Osteoblast (primary cell): ENCODE measurements at regions not wholly inside any gene's neighbourhood (a gene's known extent, or its start where the extent isn't known, plus 50 kb on each side); places are given as distances from the start of the nearest gene placed in this dataset.
"Not testable (repeated sequence)": the region's sequence is repeated elsewhere in the genome, so short reads cannot be mapped to it uniquely, and the experiment has no call there.

Experiments
- DNase-seq: peaks from one replicate; pipeline ENCODE4 v3.0.0; 2011; ENCODE audit warnings: low spot score, mixed read lengths; ENCODE audit not compliant: insufficient read length; ENCODE audit errors: missing footprints
- H2AFZ ChIP-seq: 2 replicates; pipeline ENCODE4 v1.6.0; 2011; ENCODE audit warnings: mild to moderate bottlenecking, low read length
- H3K27ac ChIP-seq: 2 replicates; pipeline ENCODE4 v1.5.1; 2011; ENCODE audit warnings: mild to moderate bottlenecking, low read depth, low read length, moderate library complexity
- H3K27me3 ChIP-seq: 2 replicates; pipeline ENCODE4 v1.6.0; 2012; ENCODE audit warnings: mild to moderate bottlenecking, control low read depth, inconsistent platforms, low read length, moderate library complexity; ENCODE audit not compliant: insufficient read depth
- H3K36me3 ChIP-seq: 2 replicates; pipeline ENCODE4 v1.5.1; 2011; ENCODE audit warnings: mild to moderate bottlenecking, low read length, control low read depth, moderate library complexity; ENCODE audit not compliant: insufficient read depth
- H3K4me1 ChIP-seq: 2 replicates; pipeline ENCODE4 v1.5.1; 2011; ENCODE audit warnings: mild to moderate bottlenecking, low read length, control low read depth, moderate library complexity; ENCODE audit not compliant: insufficient read depth
- H3K4me2 ChIP-seq: 2 replicates; pipeline ENCODE4 v1.6.0; 2011; ENCODE audit warnings: mild to moderate bottlenecking, low read length; ENCODE audit not compliant: insufficient read depth
- H3K4me3 ChIP-seq: fragments of 200-600 bp; sonication (generic); 3 replicates; pipeline ENCODE4 v1.5.1; 2012; ENCODE audit warnings: mild to moderate bottlenecking, low read length, inconsistent platforms; ENCODE audit not compliant: insufficient read depth
- H3K79me2 ChIP-seq: 2 replicates; pipeline ENCODE4 v1.6.0; 2012; ENCODE audit warnings: mild to moderate bottlenecking, low read length, control low read depth, inconsistent platforms; ENCODE audit not compliant: insufficient read depth
- H3K9me3 ChIP-seq: 2 replicates; pipeline ENCODE4 v1.5.1; 2011; ENCODE audit warnings: low read depth, low read length, control low read depth
- H4K20me1 ChIP-seq: 2 replicates; pipeline ENCODE4 v1.6.0; 2012; ENCODE audit warnings: mild to moderate bottlenecking, low read length, control low read depth; ENCODE audit not compliant: insufficient read depth
- TF ChIP-seq, protein P1 (sequence below): IDR thresholded peaks from 2 replicates; pipeline ENCODE4 v1.5.1; 2011; ENCODE audit warnings: mild to moderate bottlenecking, low read depth, low read length, moderate library complexity; ENCODE audit errors: extremely low read depth

DNA sequence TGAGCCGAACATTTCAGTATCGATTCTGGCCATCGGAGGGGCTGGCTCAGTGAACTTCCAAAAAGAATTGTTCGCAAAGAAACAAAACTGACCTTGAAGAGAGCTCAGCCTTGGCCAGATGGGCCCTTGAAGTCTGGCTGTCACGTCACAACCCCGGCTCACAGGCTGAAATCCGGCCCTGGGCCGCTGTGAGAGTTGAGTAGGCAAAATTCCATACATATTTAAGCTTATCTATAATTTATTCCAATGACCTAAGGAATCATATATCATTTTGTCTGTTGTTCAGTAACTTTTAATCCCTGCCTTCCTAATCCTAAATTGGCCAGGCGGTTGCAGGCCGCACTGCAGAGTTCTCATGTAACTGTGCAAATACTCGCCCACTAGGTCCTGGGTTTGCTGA is 174.8 kb downstream of the LAT start:
- not testable (repeated sequence) for H3K27ac ChIP-seq, H3K4me2 ChIP-seq, H3K4me1 ChIP-seq, H3K4me3 ChIP-seq, H2AFZ ChIP-seq, DNase-seq, H3K79me2 ChIP-seq, H3K27me3 ChIP-seq, H3K36me3 ChIP-seq, H4K20me1 ChIP-seq, H3K9me3 ChIP-seq

DNA sequence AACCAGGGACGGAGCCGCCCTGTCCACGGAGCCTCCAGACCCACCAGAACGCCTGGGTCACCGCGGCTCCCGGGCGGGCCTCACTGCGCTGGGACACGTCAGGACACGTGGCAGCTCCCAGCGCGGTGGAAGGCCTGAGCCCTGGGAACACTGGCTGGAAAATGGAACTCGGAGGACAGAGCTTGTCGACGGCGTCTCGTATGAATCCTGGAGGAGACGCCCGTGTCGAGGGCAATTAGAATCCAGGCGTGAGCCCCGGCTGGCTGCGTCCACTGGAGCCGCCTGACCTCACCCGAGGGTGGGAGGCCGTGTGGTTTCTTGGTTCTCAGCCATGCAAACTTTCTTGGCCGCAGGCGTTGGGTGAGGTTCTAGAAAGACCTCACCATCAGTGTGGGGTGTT is 173.9 kb downstream of the LAT start:
- no peak overlapping the region for H3K27ac ChIP-seq
- no peaks in the 10 kb centered on the region for H3K27me3 ChIP-seq
- DNase-seq, result no peak
- no peaks in the 10 kb centered on the region for H4K20me1 ChIP-seq
- H3K4me3 ChIP-seq, result no peak overlapping the region
- H3K36me3 ChIP-seq, result no peaks in the 10 kb centered on the region
- H3K4me2 ChIP-seq, result no peak overlapping the region
- H3K9me3 ChIP-seq, result no peaks in the 10 kb centered on the region
- no peak overlapping the region for H2AFZ ChIP-seq
- no peaks in the 10 kb centered on the region for H3K79me2 ChIP-seq
- peaks cover 9% of the 10 kb centered on the region for H3K4me1 ChIP-seq
- TF ChIP-seq, protein P1, sequence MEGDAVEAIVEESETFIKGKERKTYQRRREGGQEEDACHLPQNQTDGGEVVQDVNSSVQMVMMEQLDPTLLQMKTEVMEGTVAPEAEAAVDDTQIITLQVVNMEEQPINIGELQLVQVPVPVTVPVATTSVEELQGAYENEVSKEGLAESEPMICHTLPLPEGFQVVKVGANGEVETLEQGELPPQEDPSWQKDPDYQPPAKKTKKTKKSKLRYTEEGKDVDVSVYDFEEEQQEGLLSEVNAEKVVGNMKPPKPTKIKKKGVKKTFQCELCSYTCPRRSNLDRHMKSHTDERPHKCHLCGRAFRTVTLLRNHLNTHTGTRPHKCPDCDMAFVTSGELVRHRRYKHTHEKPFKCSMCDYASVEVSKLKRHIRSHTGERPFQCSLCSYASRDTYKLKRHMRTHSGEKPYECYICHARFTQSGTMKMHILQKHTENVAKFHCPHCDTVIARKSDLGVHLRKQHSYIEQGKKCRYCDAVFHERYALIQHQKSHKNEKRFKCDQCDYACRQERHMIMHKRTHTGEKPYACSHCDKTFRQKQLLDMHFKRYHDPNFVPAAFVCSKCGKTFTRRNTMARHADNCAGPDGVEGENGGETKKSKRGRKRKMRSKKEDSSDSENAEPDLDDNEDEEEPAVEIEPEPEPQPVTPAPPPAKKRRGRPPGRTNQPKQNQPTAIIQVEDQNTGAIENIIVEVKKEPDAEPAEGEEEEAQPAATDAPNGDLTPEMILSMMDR, result no peak

DNA sequence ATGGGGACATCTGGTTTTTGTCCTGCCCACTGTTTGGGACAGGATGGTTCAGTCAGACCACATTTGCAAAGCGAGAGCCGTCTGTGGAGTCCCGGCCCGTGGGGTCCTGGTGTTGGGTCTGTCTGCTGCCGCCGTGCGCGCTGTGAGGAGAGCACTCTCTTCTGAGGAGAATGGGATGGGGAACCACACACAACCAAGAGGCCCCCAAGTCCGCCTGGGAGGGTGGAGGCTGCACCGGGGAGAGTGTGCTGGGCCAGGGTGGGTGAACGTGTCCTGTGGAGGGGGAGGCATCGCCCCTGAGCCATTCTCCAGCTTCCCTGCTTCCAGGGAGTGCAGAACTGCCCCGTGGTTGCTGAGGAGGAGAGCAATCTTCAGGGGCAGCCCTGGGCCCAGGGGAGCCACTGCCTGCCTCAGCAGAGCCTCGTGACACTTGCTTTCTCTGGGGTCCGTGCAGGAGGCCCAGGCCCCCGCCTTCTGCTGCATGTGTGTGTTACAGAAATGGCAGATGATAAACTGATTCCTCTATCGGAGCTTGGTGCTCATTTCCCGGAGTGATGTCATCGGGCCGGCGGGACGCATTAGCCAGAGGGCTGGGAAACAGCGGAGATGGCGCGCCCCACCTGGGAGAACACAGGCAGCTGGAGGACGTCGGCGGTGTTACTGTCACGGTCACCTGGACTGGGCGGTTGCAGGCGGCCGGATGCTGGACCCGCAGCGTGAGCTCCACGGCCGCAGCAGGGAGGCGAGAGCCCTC is 173.4 kb downstream of the LAT start:
- H3K9me3 ChIP-seq, H3K4me1 ChIP-seq, H3K4me3 ChIP-seq, H3K4me2 ChIP-seq, H4K20me1 ChIP-seq, H3K79me2 ChIP-seq, H3K27me3 ChIP-seq, H2AFZ ChIP-seq, DNase-seq, H3K36me3 ChIP-seq, H3K27ac ChIP-seq: not testable (repeated sequence)

DNA sequence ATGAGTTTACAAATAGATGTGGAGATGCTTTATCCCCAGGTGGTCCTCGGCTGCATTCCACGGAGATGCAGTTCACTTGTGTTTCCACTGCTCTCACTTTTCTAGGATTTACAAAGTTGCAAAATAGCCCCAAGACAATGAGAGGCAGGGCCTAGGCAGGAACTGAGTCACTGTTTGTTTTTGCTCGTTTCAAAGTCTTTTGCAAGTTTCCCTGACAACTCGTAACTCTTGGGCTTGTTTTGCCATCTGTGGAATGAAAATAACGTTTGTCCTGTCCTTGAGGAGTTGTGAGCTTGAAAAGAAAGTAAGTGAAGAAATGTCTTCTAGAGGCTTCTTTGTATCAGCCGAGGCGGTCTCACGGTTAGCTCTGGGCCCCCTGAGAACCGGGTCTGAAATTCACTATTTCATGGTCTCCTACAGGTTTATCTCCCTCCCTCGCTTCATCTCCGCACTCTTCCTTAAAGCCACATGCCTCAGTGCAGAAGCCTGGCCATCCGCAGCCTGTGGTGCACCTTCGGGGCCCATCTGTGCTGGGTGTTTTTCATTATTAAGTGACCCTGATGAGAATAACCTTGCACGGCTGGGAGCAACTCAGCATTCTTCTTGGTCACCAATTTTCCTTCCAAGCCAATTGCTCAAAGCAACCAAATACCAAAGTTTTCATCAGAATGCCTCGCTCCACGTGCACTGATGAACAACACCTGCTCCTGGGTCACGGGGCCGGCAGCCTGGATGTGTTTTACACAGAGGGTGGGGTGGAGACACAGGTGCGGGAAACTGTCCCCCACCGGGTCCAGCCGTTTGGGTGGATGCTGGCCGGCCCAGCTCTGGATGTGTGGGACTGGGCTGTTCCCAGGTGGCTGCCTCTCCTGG is 172.4 kb downstream of the LAT start:
- H3K27me3 ChIP-seq, H4K20me1 ChIP-seq, H3K36me3 ChIP-seq, H3K4me1 ChIP-seq, H3K79me2 ChIP-seq, H3K9me3 ChIP-seq: not testable (repeated sequence)
- peak overlapping the region; percentile 56 for H2AFZ ChIP-seq
- peak overlapping the region; percentile 37 for H3K4me3 ChIP-seq
- peak overlapping the region; percentile 94 for H3K27ac ChIP-seq
- H3K4me2 ChIP-seq, result peak overlapping the region; percentile 77
- peak; percentile 96 for DNase-seq

DNA sequence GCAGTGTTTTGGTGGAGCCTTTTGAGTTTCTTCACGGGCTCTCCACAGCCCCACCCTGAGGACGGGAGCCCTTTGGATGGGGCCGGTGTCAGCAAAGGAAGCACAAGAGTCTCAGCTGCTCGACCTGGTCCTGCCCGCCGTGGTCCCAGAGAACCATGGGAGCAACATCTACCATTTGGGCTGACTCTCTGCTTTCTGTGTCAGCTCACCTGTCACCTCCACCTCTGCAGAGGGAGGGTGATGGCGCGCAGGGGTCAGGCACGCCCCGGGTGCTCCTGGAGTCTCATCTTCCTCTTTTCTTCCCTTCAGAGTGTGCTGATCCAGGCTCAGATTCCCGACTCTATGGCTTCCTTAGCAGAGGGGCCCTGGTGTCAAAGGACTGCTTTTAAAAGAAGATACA is 171.7 kb downstream of the LAT start:
- peaks cover 9% of the 10 kb centered on the region for H3K4me1 ChIP-seq
- H3K27me3 ChIP-seq, result no peaks in the 10 kb centered on the region
- no peaks in the 10 kb centered on the region for H3K9me3 ChIP-seq
- H3K36me3 ChIP-seq, result no peaks in the 10 kb centered on the region
- H3K79me2 ChIP-seq, result no peaks in the 10 kb centered on the region
- TF ChIP-seq, protein P1, result no peak
- no peak overlapping the region for H2AFZ ChIP-seq
- peak overlapping the region; percentile 77 for H3K4me2 ChIP-seq
- no peaks in the 10 kb centered on the region for H4K20me1 ChIP-seq
- H3K27ac ChIP-seq, result peak overlapping the region; percentile 94
- DNase-seq, result peak; percentile 75
- no peak overlapping the region for H3K4me3 ChIP-seq

DNA sequence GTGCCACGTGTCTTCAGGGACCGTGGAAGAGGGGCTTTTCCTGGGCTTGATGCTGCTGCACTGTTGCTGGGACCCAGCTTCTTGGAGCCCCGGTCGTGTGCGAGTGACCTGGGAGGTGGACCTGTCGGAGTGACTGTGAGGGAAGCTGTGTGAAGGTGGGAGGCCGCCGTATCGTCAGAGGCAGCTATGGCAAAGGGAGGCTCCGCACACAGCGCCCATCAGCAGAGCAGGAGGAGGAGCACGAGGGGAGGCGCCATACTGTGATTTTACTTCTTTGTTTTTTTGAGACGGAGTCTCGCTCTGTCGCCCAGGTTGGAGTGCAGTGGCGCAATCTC is 171.0 kb downstream of the LAT start:
- not testable (repeated sequence) for H3K4me3 ChIP-seq, DNase-seq, H4K20me1 ChIP-seq, H3K4me2 ChIP-seq, H3K9me3 ChIP-seq, H3K27me3 ChIP-seq, H3K36me3 ChIP-seq, H3K27ac ChIP-seq, H3K79me2 ChIP-seq, H3K4me1 ChIP-seq, H2AFZ ChIP-seq

DNA sequence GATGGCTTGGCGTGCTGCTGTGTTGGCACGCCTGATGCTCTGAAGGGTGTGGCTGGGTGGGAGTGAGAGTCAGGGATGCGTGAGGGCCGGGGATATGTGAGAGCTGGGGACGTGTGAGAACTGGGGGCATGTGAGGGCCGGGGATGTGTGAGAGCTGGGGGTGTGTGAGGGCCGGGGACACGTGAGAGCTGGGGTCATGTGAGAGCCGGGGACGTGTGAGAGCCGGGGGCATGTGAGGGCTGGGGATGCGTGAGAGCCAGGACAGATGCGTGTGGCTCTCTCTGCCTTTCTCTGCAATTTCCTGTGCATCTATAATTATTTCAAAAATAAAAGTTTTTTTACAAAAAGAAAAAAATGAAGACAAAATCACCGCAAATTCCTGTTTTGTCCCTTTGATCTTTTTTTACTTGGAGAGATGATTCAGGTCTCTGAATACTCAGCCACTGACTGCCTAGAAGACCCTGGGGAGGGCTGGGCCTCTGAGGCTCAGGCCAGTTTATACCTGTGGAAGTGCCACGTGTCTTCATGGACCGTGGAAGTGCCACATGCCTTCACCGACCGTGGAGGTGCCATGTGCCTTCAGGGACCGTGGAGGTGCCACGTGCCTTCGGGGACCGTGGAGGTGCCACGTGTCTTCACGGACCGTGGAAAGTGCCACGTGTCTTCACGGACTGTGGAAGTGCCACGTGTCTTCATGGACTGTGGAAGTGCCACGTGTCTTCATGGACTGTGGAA is 170.4 kb downstream of the LAT start:
- not testable (repeated sequence) for H3K27ac ChIP-seq, DNase-seq

More for the DNA sequence above, 170.4 kb downstream of the LAT start:
- not testable (repeated sequence) for H3K79me2 ChIP-seq, H3K36me3 ChIP-seq, H3K4me1 ChIP-seq, H4K20me1 ChIP-seq, H3K4me2 ChIP-seq, H3K4me3 ChIP-seq, H3K27me3 ChIP-seq, H2AFZ ChIP-seq, H3K9me3 ChIP-seq
